HCT116 (cell line): ENCODE measurements at regions not wholly inside any gene's neighbourhood (a gene's known extent, or its start where the extent isn't known, plus 50 kb on each side); places are given as distances from the start of the nearest gene placed in this dataset.

ENCODE experiments used
- ATAC-seq: fragments of 200-7000 bp; cut with Tn5 transposase; 2 replicates; pipeline ENCODE4 v1.9.1; 2020; ENCODE audit warnings: mild to moderate bottlenecking, moderate library complexity
- BruUV-seq: library from RNA; stranded (reverse); fragments of 400-500 nt; replicated peaks from 2 replicates; lab custom pipeline; 2021; lab: Mats Ljungman, UMichigan
- CTCF ChIA-PET: fragments of 300-600 bp; sonication (Branson Sonifier 250); formaldehyde crosslinking; loops from one replicate; lab custom pipeline; 2021; ENCODE audit warnings: antibody characterized with exemption; lab: Charles Lee
- POLR2A ChIA-PET: fragments of 300-600, 350-600 bp; sonication (Branson Sonifier 250); formaldehyde crosslinking; loops from one replicate; lab custom pipeline; 2021; ENCODE audit warnings: antibody characterized with exemption; lab: Charles Lee
- RAD21 ChIA-PET, 2 experiments: fragments of 300-600 bp; sonication (Branson Sonifier 250); formaldehyde crosslinking; loops; one replicate each; lab custom pipeline; 2023; ENCODE audit warnings: low total read pairs in 2 of 2; ENCODE audit not compliant: uncharacterized antibody in 2 of 2, unreplicated experiment in 2 of 2, low non-redundant PET in 1 of 2; lab: Charles Lee
- DNase-seq: peaks from one replicate; pipeline ENCODE4 v3.0.0-alpha.2; 2010; ENCODE audit warnings: low read depth, low spot score
- H2AFZ ChIP-seq: fragments of 200-600 bp; shearing (Covaris generic), sonication (generic); 2 replicates; pipeline ENCODE4 v1.6.1; 2017; ENCODE audit warnings: low read depth, mixed run types, mixed read lengths, antibody characterized with exemption, low read length; ENCODE audit not compliant: poor library complexity, severe bottlenecking
- H3K27ac ChIP-seq: 2 replicates; pipeline ENCODE4 v1.5.1; 2012; ENCODE audit warnings: low read depth, low read length
- H3K27me3 ChIP-seq: fragments of 200-600 bp; sonication (generic); 2 replicates; pipeline ENCODE4 v1.6.1; 2016; ENCODE audit warnings: mixed run types, low read length, mixed read lengths; ENCODE audit not compliant: insufficient read depth
- H3K36me3 ChIP-seq, 2 experiments: fragments of 200-500 bp in 1 of 2; fragments of 200-600 bp in 1 of 2; sonication (Bioruptor generic) in 1 of 2; sonication (generic) in 1 of 2; 2 replicates each; pipeline versions ENCODE4 v1.5.1 to v1.6.1; 2014 to 2016; ENCODE audit warnings: low read length in 2 of 2, inconsistent platforms in 1 of 2, mixed read lengths in 1 of 2, mixed run types in 1 of 2; ENCODE audit not compliant: insufficient read depth in 2 of 2, control insufficient read depth in 1 of 2
- H3K4me1 ChIP-seq, 2 experiments: fragments of 200-600 bp in 1 of 2; sonication (generic) in 1 of 2; 2 replicates each; pipeline versions ENCODE4 v1.5.1 to v1.6.1; 2012 to 2017; ENCODE audit warnings: low read length in 2 of 2, inconsistent platforms in 1 of 2, mild to moderate bottlenecking in 1 of 2, mixed read lengths in 1 of 2, mixed run types in 1 of 2, moderate library complexity in 1 of 2; ENCODE audit not compliant: insufficient read depth in 2 of 2, control insufficient read depth in 1 of 2
- H3K4me2 ChIP-seq: fragments of 200-600 bp; sonication (generic); 2 replicates; pipeline ENCODE4 v1.6.1; 2017; ENCODE audit warnings: mixed run types, low read length, mixed read lengths
- H3K4me3 ChIP-seq, 2 experiments: fragments of 200-600 bp in 1 of 2; sonication (generic) in 1 of 2; replicated peaks in 1 of 2; 2 replicates each; pipeline ENCODE4 v1.5.1; 2011 to 2016; ENCODE audit warnings: low read length in 2 of 2, control low read depth in 1 of 2, low read depth in 1 of 2, mild to moderate bottlenecking in 1 of 2, mixed read lengths in 1 of 2, mixed run types in 1 of 2
- H3K79me2 ChIP-seq: fragments of 200-600 bp; sonication (generic); 2 replicates; pipeline ENCODE4 v1.6.1; 2017; ENCODE audit warnings: mild to moderate bottlenecking, mixed run types, low read length, moderate library complexity, mixed read lengths; ENCODE audit not compliant: insufficient read depth
- H3K9ac ChIP-seq: fragments of 200-600 bp; sonication (generic); 2 replicates; pipeline ENCODE4 v1.6.1; 2016; ENCODE audit warnings: low read length, mixed read lengths
- H3K9me2 ChIP-seq: fragments of 200-600 bp; sonication (generic), shearing (Covaris generic); 2 replicates; pipeline ENCODE4 v1.6.1; 2017; ENCODE audit warnings: mixed run types, mild to moderate bottlenecking, moderate library complexity; ENCODE audit not compliant: insufficient read depth
- H3K9me3 ChIP-seq, 2 experiments: fragments of 200-500 bp in 1 of 2; fragments of 200-600 bp in 1 of 2; sonication (Bioruptor generic) in 1 of 2; sonication (generic) in 1 of 2; 2 replicates each; pipeline ENCODE4 v1.6.1; 2014 to 2017; ENCODE audit warnings: low read length in 2 of 2, mixed read lengths in 2 of 2, inconsistent platforms in 1 of 2, low read depth in 1 of 2, mild to moderate bottlenecking in 1 of 2, mixed run types in 1 of 2, moderate library complexity in 1 of 2; ENCODE audit not compliant: control insufficient read depth in 1 of 2, insufficient read depth in 1 of 2
- H4K20me1 ChIP-seq: fragments of 200-600 bp; sonication (generic), shearing (Covaris generic); 2 replicates; pipeline ENCODE4 v1.6.1; 2017; ENCODE audit warnings: mixed run types, mild to moderate bottlenecking, moderate library complexity; ENCODE audit not compliant: insufficient read depth
- ATF3 ChIP-seq: IDR thresholded peaks from 2 replicates; pipeline ENCODE4 v1.6.1; 2012
- CEBPB ChIP-seq: IDR thresholded peaks from 2 replicates; pipeline ENCODE4 v1.6.1; 2012; ENCODE audit warnings: low read depth
- CTCF ChIP-seq, 3 experiments: fragments of 200-600 bp in 1 of 3; sonication (generic) in 1 of 3; IDR thresholded peaks in 2 of 3; conservative IDR thresholded peaks in 1 of 3; 2 replicates each; pipeline ENCODE4 v1.5.1; 2012 to 2017; ENCODE audit warnings: low read depth in 2 of 3, low read length in 2 of 3, antibody characterized with exemption in 1 of 3, borderline replicate concordance in 1 of 3, control low read depth in 1 of 3, mild to moderate bottlenecking in 1 of 3, mixed read lengths in 1 of 3, mixed run types in 1 of 3, moderate library complexity in 1 of 3; ENCODE audit not compliant: insufficient read depth in 1 of 3
- EZH2 ChIP-seq: fragments of 200-600 bp; sonication (generic); IDR thresholded peaks from 2 replicates; pipeline ENCODE4 v1.6.1; 2017; ENCODE audit warnings: antibody characterized with exemption, mixed run types
- FOSL1 ChIP-seq: IDR thresholded peaks from 2 replicates; pipeline ENCODE4 v1.6.1; 2012; ENCODE audit warnings: low read depth
- MAX ChIP-seq: IDR thresholded peaks from 2 replicates; pipeline ENCODE4 v1.6.1; 2012
- POLR2A ChIP-seq: IDR thresholded peaks from 2 replicates; pipeline ENCODE4 v1.7.0; 2011; ENCODE audit warnings: borderline replicate concordance; ENCODE audit not compliant: insufficient read depth, insufficient read length; ENCODE audit errors: extremely low read depth
- POLR2AphosphoS5 ChIP-seq: IDR thresholded peaks from 2 replicates; pipeline ENCODE4 v1.6.1; 2011; ENCODE audit warnings: mild to moderate bottlenecking, low read depth, low read length, moderate library complexity
- REST ChIP-seq: IDR thresholded peaks from 2 replicates; pipeline ENCODE4 v1.6.1; 2012; ENCODE audit warnings: low read depth
- SIN3A ChIP-seq: IDR thresholded peaks from 2 replicates; pipeline ENCODE4 v1.6.1; 2012; ENCODE audit warnings: low read depth
- SP1 ChIP-seq: IDR thresholded peaks from 2 replicates; pipeline ENCODE4 v1.6.1; 2012; ENCODE audit warnings: low read depth
- TCF7L2 ChIP-seq: IDR thresholded peaks from 2 replicates; pipeline ENCODE4 v1.7.0; 2011; ENCODE audit warnings: borderline replicate concordance, inconsistent platforms; ENCODE audit not compliant: insufficient read depth, insufficient read length; ENCODE audit errors: extremely low read depth
- YY1 ChIP-seq: IDR thresholded peaks from 2 replicates; pipeline ENCODE4 v1.6.1; 2011; ENCODE audit warnings: low read length, low read depth, moderate library complexity, mild to moderate bottlenecking; ENCODE audit not compliant: insufficient replicate concordance; ENCODE audit errors: extremely low read depth
- ZFX ChIP-seq: fragments of 450-650 bp; IDR thresholded peaks from 2 replicates; pipeline ENCODE4 v1.6.1; 2017
- ZNF274 ChIP-seq: fragments of 200-500 bp; sonication (Bioruptor generic); IDR thresholded peaks from 2 replicates; pipeline ENCODE4 v1.6.1; 2014; ENCODE audit warnings: mild to moderate bottlenecking, low read depth, low read length, inconsistent platforms
- intact Hi-C: fragments of 100-400 bp; cut with micrococcal nuclease; formaldehyde crosslinking; loops from 2 replicates; pipeline ENCODE4 v1.10.0; 2022

- no peak for TF ChIP-seq REST
- TF ChIP-seq EZH2: no peak
Observed at GRCh38 chr9:86772635-86772993, 174.7 kb downstream of the GAS1 start (continued).

GRCh38 chr9:86771941-86772634, 175.2 kb downstream of the GAS1 start:
- CTCF ChIA-PET: no interaction called here
- H3K9me2 ChIP-seq: no peaks in the 10 kb centered on the region
- no peaks in the 10 kb centered on the region for H3K36me3 ChIP-seq
- TF ChIP-seq ZFX (no peak), ZNF274 (no peak), YY1 (no peak), ATF3 (no peak), SP1 (no peak), REST (no peak), CEBPB (no peak), SIN3A (no peak), POLR2AphosphoS5 (no peak), MAX (no peak), CTCF (IDR thresholded peaks at IDR 0.05 in 2 of 3, conservative IDR thresholded peaks at IDR 0.05 in 1 of 3; ENCODE audit: borderline replicate concordance in 1 of 3, insufficient read depth in 1 of 3, low read depth in 2 of 3, low read length in 2 of 3) (no peak), POLR2A (no peak), FOSL1 (no peak), TCF7L2 (no peak)

More at GRCh38 chr9:86771941-86772634, 175.2 kb downstream of the GAS1 start:
- DNase-seq (no peak), ATAC-seq (no peak)
- Histone ChIP-seq H3K79me2 (no peaks in the 10 kb centered on the region), H3K9ac (no peak overlapping the region), H3K27me3 (peaks cover 50% of the 10 kb centered on the region), H3K4me2 (no peak overlapping the region), H3K9me3 (no peaks in the 10 kb centered on the region), H3K27ac (no peak overlapping the region), H2AFZ (no peak overlapping the region), H3K4me3 (no peak overlapping the region), H3K4me1 (peaks cover 0 to 5% of the 10 kb centered on the region in 2 experiments; a peak in 2 of 4 replicates), H4K20me1 (no peaks in the 10 kb centered on the region)
- RAD21 ChIA-PET: no interaction called here
- intact Hi-C loops: no loop called here
- POLR2A ChIA-PET: no interaction called here
- no TSS peak for BruUV-seq
